Fibroblast of the aortic adventitia (primary cell): ENCODE measurements at regions not wholly inside any gene's neighbourhood (a gene's known extent, or its start where the extent isn't known, plus 50 kb on each side); places are given as distances from the start of the nearest gene placed in this dataset.

ENCODE experiments used
- DNase-seq: peaks from one replicate; pipeline ENCODE4 v3.0.0-alpha.2; 2010; ENCODE audit warnings: low read depth
- H3K4me3 ChIP-seq: 2 replicates; pipeline ENCODE4 v1.5.1; 2011; ENCODE audit warnings: low read depth, mild to moderate bottlenecking, control low read depth, low read length, moderate library complexity
- CTCF ChIP-seq: IDR thresholded peaks from 2 replicates; pipeline ENCODE4 v1.5.1; 2011; ENCODE audit warnings: mild to moderate bottlenecking, low read length, control low read depth, inconsistent platforms; ENCODE audit not compliant: insufficient read depth

- no peak overlapping the region for H3K4me3 ChIP-seq
- DNase-seq = no peak
- no peak for TF ChIP-seq CTCF
Observed at GRCh38 chr10:21264271-21264670, 261.2 kb downstream of the SKIDA1 start.

- no peak for TF ChIP-seq CTCF
- H3K4me3 ChIP-seq = no peak overlapping the region
- no peak for DNase-seq
Observed at GRCh38 chr10:21263839-21264238, 261.6 kb downstream of the SKIDA1 start.

GRCh38 chr10:21263263-21263803, 262.1 kb downstream of the SKIDA1 start:
- no peak for TF ChIP-seq CTCF
- no peak overlapping the region for H3K4me3 ChIP-seq
- DNase-seq = no peak

GRCh38 chr10:21261842-21262294, 263.6 kb downstream of the SKIDA1 start:
- H3K4me3 ChIP-seq = no peak overlapping the region
- no peak for DNase-seq
- TF ChIP-seq CTCF = no peak

GRCh38 chr10:21260506-21261149, 264.9 kb downstream of the SKIDA1 start:
- TF ChIP-seq CTCF = peak; percentile 28
- H3K4me3 ChIP-seq = no peak overlapping the region
- peak; percentile 61 for DNase-seq

GRCh38 chr10:21260066-21260465, 265.4 kb downstream of the SKIDA1 start:
- H3K4me3 ChIP-seq = no peak overlapping the region
- peak; percentile 61 for DNase-seq
- TF ChIP-seq CTCF = no peak
